ENCODE measurements at regions not wholly inside any gene's neighbourhood (a gene's known extent, or its start where the extent isn't known, plus 50 kb on each side); places are given as distances from the start of the nearest gene placed in this dataset.

GRCh38 chr15:35720984-35721383 lies 175.0 kb upstream of the DPH6 start:
- no peaks in the 10 kb centered on the region for H3K4me1 ChIP-seq (ENCODE audit: control insufficient read depth, insufficient read depth, low read length)
- no peak overlapping the region for H3K9ac ChIP-seq (ENCODE audit: low read depth, low read length)
- H3K36me3 ChIP-seq (ENCODE audit: control insufficient read depth, insufficient read depth, low read length) = no peaks in the 10 kb centered on the region
- H3K9me3 ChIP-seq (ENCODE audit: control insufficient read depth, insufficient read depth, low read length) = no peaks in the 10 kb centered on the region
- no peak overlapping the region for H3K4me3 ChIP-seq (ENCODE audit: low read depth, low read length)
- no peaks in the 10 kb centered on the region for H3K27me3 ChIP-seq (ENCODE audit: control insufficient read depth, insufficient read depth, low read length)

DNA sequence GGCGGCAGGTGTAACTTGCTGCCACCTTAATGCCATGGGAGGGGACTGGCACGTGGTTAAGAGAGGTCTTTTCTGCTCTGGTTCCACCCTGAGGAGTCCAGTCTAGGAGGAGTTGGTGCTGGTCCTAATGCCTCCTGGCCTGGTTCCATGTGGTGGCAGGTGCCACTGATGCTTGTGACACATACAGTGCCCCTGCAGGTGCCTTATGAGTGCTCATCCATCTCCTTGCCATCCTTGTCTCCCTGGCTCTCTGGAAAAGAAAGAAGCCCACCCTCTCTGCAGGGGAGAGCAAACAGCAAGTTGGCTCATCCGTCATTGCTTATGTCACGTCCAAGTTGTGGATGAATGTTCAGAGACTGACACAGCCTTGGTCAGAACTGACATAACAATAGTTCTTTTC lies 175.8 kb upstream of the DPH6 start:
- no peaks in the 10 kb centered on the region for H3K27me3 ChIP-seq (ENCODE audit: control insufficient read depth, insufficient read depth, low read length)
- H3K4me1 ChIP-seq (ENCODE audit: control insufficient read depth, insufficient read depth, low read length) = no peaks in the 10 kb centered on the region
- no peak overlapping the region for H3K9ac ChIP-seq (ENCODE audit: low read depth, low read length)
- no peaks in the 10 kb centered on the region for H3K9me3 ChIP-seq (ENCODE audit: control insufficient read depth, insufficient read depth, low read length)
- no peaks in the 10 kb centered on the region for H3K36me3 ChIP-seq (ENCODE audit: control insufficient read depth, insufficient read depth, low read length)
- H3K4me3 ChIP-seq (ENCODE audit: low read depth, low read length) = no peak overlapping the region

GRCh38 chr15:35722501-35722900 lies 176.5 kb upstream of the DPH6 start:
- H3K36me3 ChIP-seq (ENCODE audit: control insufficient read depth, insufficient read depth, low read length) = no peaks in the 10 kb centered on the region
- H3K27me3 ChIP-seq (ENCODE audit: control insufficient read depth, insufficient read depth, low read length) = no peaks in the 10 kb centered on the region
- no peaks in the 10 kb centered on the region for H3K9me3 ChIP-seq (ENCODE audit: control insufficient read depth, insufficient read depth, low read length)
- no peak overlapping the region for H3K4me3 ChIP-seq (ENCODE audit: low read depth, low read length)
- H3K4me1 ChIP-seq (ENCODE audit: control insufficient read depth, insufficient read depth, low read length) = no peaks in the 10 kb centered on the region
- no peak overlapping the region for H3K9ac ChIP-seq (ENCODE audit: low read depth, low read length)

DNA sequence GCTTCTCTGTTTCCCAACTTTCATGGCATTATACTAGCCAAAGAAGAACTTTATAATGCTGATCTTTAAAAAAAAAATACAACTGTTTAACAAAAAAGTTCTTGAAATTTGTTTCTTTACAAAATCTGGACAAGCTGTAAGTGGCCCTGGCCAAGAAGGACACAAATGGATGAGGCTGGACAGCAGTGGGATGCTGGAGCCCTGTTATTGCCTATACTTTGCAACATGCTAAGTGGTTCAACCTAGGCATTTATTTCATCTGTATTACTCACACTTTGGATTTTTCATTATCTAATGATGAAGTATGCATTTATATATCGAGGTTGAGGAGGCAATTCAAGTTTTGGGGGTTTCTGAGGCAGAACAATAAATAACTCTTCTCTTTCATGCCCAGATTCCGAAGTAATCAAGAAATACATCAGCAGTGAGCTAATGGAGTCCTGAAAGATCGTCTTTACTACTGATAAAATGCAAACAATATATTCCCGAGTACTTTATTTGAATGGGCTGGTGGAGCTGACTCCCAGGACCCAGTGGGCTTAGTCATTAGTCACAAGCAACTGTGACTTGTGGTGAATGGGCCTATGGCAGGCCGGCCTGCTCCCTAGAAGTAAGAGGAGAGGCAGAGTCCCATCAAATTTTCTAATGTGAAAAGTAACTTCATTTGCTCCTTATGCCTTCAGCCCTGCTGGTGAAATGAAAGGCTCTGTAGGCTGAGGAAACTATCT lies 177.3 kb upstream of the DPH6 start:
- H3K4me3 ChIP-seq (ENCODE audit: low read depth, low read length) = no peak overlapping the region
- H3K4me1 ChIP-seq (ENCODE audit: control insufficient read depth, insufficient read depth, low read length) = no peaks in the 10 kb centered on the region
- H3K36me3 ChIP-seq (ENCODE audit: control insufficient read depth, insufficient read depth, low read length) = no peaks in the 10 kb centered on the region
- no peaks in the 10 kb centered on the region for H3K9me3 ChIP-seq (ENCODE audit: control insufficient read depth, insufficient read depth, low read length)
- no peak overlapping the region for H3K9ac ChIP-seq (ENCODE audit: low read depth, low read length)
- H3K27me3 ChIP-seq (ENCODE audit: control insufficient read depth, insufficient read depth, low read length) = no peaks in the 10 kb centered on the region

DNA sequence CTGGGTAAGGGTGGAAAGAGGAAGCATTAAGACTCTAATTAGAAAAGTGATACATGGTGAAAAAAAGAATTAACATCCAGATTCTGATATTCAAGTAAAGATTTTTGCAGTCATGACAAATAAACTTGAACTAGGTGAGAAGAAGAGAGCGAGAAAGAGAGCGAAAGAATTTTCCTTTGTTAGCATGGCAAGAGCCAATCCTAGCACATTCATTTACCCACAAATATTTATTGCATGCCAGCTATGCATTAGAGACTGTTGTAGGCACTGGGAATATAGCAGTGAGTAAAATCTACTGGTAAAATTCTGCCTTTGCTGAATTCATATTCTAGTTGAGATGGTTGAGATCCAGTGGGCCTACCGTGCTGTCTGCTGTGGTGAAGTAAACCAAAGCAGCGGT lies 177.9 kb upstream of the DPH6 start:
- Histone ChIP-seq H3K4me3 (ENCODE audit: low read depth, low read length) (no peak overlapping the region), H3K4me1 (ENCODE audit: control insufficient read depth, insufficient read depth, low read length) (no peaks in the 10 kb centered on the region), H3K9me3 (ENCODE audit: control insufficient read depth, insufficient read depth, low read length) (no peaks in the 10 kb centered on the region), H3K36me3 (ENCODE audit: control insufficient read depth, insufficient read depth, low read length) (no peaks in the 10 kb centered on the region), H3K9ac (ENCODE audit: low read depth, low read length) (no peak overlapping the region), H3K27me3 (ENCODE audit: control insufficient read depth, insufficient read depth, low read length) (no peaks in the 10 kb centered on the region)

- Histone ChIP-seq H3K4me1 (ENCODE audit: control insufficient read depth, insufficient read depth, low read length) (no peaks in the 10 kb centered on the region), H3K27me3 (ENCODE audit: control insufficient read depth, insufficient read depth, low read length) (no peaks in the 10 kb centered on the region), H3K4me3 (ENCODE audit: low read depth, low read length) (no peak overlapping the region), H3K9me3 (ENCODE audit: control insufficient read depth, insufficient read depth, low read length) (no peaks in the 10 kb centered on the region), H3K36me3 (ENCODE audit: control insufficient read depth, insufficient read depth, low read length) (no peaks in the 10 kb centered on the region), H3K9ac (ENCODE audit: low read depth, low read length) (no peak overlapping the region)
Measured at GRCh38 chr15:35724626-35725025, 178.7 kb upstream of the DPH6 start.

DNA sequence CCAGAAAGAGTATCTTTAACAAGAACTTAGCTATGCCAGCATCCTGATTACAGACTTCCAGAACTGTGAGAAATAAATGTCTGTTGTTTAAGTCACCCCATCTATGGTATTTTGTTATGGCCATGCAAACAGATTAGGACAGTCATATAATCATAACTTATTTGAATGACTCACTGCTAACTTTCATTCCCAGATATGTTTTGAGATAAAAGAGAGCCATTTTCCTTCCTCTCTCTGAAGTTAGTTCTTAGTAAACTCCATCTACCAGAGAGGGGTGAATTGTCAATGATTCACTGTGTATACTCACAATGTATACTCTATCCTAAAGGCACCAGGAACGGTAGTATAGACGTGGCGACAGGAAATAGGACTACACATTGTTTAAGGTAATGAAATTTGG lies 179.4 kb upstream of the DPH6 start:
- Histone ChIP-seq H3K4me1 (ENCODE audit: control insufficient read depth, insufficient read depth, low read length) (no peaks in the 10 kb centered on the region), H3K27me3 (ENCODE audit: control insufficient read depth, insufficient read depth, low read length) (no peaks in the 10 kb centered on the region), H3K36me3 (ENCODE audit: control insufficient read depth, insufficient read depth, low read length) (no peaks in the 10 kb centered on the region), H3K9me3 (ENCODE audit: control insufficient read depth, insufficient read depth, low read length) (no peaks in the 10 kb centered on the region), H3K9ac (ENCODE audit: low read depth, low read length) (no peak overlapping the region), H3K4me3 (ENCODE audit: low read depth, low read length) (no peak overlapping the region)

GRCh38 chr15:35727627-35728026 lies 181.7 kb upstream of the DPH6 start:
- H3K9ac ChIP-seq (ENCODE audit: low read depth, low read length) = no peak overlapping the region
- H3K36me3 ChIP-seq (ENCODE audit: control insufficient read depth, insufficient read depth, low read length) = no peaks in the 10 kb centered on the region
- no peaks in the 10 kb centered on the region for H3K27me3 ChIP-seq (ENCODE audit: control insufficient read depth, insufficient read depth, low read length)
- no peaks in the 10 kb centered on the region for H3K9me3 ChIP-seq (ENCODE audit: control insufficient read depth, insufficient read depth, low read length)
- H3K4me1 ChIP-seq (ENCODE audit: control insufficient read depth, insufficient read depth, low read length) = no peaks in the 10 kb centered on the region
- no peak overlapping the region for H3K4me3 ChIP-seq (ENCODE audit: low read depth, low read length)

- no peaks in the 10 kb centered on the region for H3K4me1 ChIP-seq (ENCODE audit: control insufficient read depth, insufficient read depth, low read length)
- H3K36me3 ChIP-seq (ENCODE audit: control insufficient read depth, insufficient read depth, low read length) = no peaks in the 10 kb centered on the region
- H3K9me3 ChIP-seq (ENCODE audit: control insufficient read depth, insufficient read depth, low read length) = no peaks in the 10 kb centered on the region
- H3K27me3 ChIP-seq (ENCODE audit: control insufficient read depth, insufficient read depth, low read length) = no peaks in the 10 kb centered on the region
- H3K4me3 ChIP-seq (ENCODE audit: low read depth, low read length) = no peak overlapping the region
- H3K9ac ChIP-seq (ENCODE audit: low read depth, low read length) = no peak overlapping the region
Measured at GRCh38 chr15:35728219-35728940, 182.4 kb upstream of the DPH6 start.

GRCh38 chr15:35736150-35736549 lies 190.2 kb upstream of the DPH6 start:
- Histone ChIP-seq H3K9ac (ENCODE audit: low read depth, low read length) (no peak overlapping the region), H3K4me1 (ENCODE audit: control insufficient read depth, insufficient read depth, low read length) (no peaks in the 10 kb centered on the region), H3K27me3 (ENCODE audit: control insufficient read depth, insufficient read depth, low read length) (no peaks in the 10 kb centered on the region), H3K4me3 (ENCODE audit: low read depth, low read length) (no peak overlapping the region), H3K36me3 (ENCODE audit: control insufficient read depth, insufficient read depth, low read length) (no peaks in the 10 kb centered on the region), H3K9me3 (ENCODE audit: control insufficient read depth, insufficient read depth, low read length) (no peaks in the 10 kb centered on the region)

DNA sequence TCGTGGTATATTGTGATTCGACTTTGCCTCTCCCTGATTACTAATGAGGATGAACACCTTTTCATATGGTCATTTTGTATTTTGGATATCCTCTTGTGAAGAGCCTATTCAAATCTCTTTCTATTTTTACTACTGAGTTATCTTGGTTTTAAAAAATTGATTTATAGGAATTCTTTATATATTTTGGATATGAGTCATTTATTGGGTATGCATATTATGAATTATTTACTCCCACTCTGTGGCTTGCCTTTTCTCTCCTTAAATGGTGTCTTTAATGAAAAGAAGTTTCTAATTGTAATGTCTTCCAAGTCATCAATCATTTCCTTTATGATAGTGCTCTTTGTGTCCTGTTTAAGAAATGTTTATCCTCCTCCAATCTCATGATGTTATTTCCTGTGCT lies 191.5 kb upstream of the DPH6 start:
- no peaks in the 10 kb centered on the region for H3K36me3 ChIP-seq (ENCODE audit: control insufficient read depth, insufficient read depth, low read length)

DNA sequence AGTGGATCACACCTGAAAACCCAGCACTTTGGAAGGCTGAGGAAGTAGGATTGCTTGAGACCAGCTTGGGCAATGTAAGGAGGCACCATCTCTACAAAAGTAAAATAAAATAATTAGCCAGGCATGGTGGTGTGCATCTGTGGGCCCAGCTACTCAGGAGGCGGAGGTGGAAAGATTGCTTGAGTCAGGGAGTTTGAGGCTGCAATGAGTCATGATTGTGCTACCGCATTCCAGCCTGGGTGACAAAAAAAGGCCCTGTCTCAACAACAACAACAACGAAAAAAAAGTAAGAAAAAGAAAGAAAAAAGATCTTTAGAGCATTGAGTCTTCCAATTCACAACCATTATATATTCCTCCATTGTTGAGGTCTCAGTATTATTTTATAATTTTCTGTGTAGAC lies 192.4 kb upstream of the DPH6 start:
- no peaks in the 10 kb centered on the region for H3K4me1 ChIP-seq (ENCODE audit: control insufficient read depth, insufficient read depth, low read length)
- H3K9ac ChIP-seq (ENCODE audit: low read depth, low read length) = no peak overlapping the region
- no peaks in the 10 kb centered on the region for H3K36me3 ChIP-seq (ENCODE audit: control insufficient read depth, insufficient read depth, low read length)
- H3K4me3 ChIP-seq (ENCODE audit: low read depth, low read length) = no peak overlapping the region
- no peaks in the 10 kb centered on the region for H3K9me3 ChIP-seq (ENCODE audit: control insufficient read depth, insufficient read depth, low read length)
- no peaks in the 10 kb centered on the region for H3K27me3 ChIP-seq (ENCODE audit: control insufficient read depth, insufficient read depth, low read length)

More for the DNA sequence above, 191.5 kb upstream of the DPH6 start:
- Histone ChIP-seq H3K4me1 (ENCODE audit: control insufficient read depth, insufficient read depth, low read length) (no peaks in the 10 kb centered on the region), H3K9ac (ENCODE audit: low read depth, low read length) (no peak overlapping the region), H3K9me3 (ENCODE audit: control insufficient read depth, insufficient read depth, low read length) (no peaks in the 10 kb centered on the region), H3K4me3 (ENCODE audit: low read depth, low read length) (no peak overlapping the region), H3K27me3 (ENCODE audit: control insufficient read depth, insufficient read depth, low read length) (no peaks in the 10 kb centered on the region)
